HepG2 (cell line): ENCODE measurements at regions not wholly inside any gene's neighbourhood (a gene's known extent, or its start where the extent isn't known, plus 50 kb on each side); places are given as distances from the start of the nearest gene placed in this dataset.

Source experiments
- ATAC-seq: fragments of 200-7000 bp; cut with Tn5 transposase; 3 replicates; pipeline ENCODE4 v1.9.1; 2020; ENCODE audit warnings: mild to moderate bottlenecking, moderate library complexity
- BruUV-seq: library from RNA; stranded (reverse); fragments of 400-500 nt; replicated peaks from 2 replicates; lab custom pipeline; 2021; lab: Mats Ljungman, UMichigan
- CTCF ChIA-PET: fragments of 300-600 bp; formaldehyde crosslinking; extraction: SDS; loops from one replicate; lab custom pipeline; 2021; ENCODE audit warnings: low total read pairs, inconsistent platforms, low intra/inter-chr PET ratio; lab: Yijun Ruan, JAX
- POLR2A ChIA-PET: fragments of 350-600 bp; sonication (Branson Sonifier 250); formaldehyde crosslinking; loops from one replicate; lab custom pipeline; 2020; ENCODE audit warnings: antibody characterized with exemption, inconsistent platforms; lab: Yijun Ruan, JAX
- DNase-seq: peaks from one replicate; pipeline ENCODE4 v3.0.0-alpha.2; 2015; ENCODE audit warnings: low spot score
- FAIRE-seq: peaks from 3 replicates; lab custom pipeline; 2011; peaks lifted over from hg19 to GRCh38; lab: Jason Lieb, UNC
- H2AFZ ChIP-seq: one replicate; pipeline ENCODE4 v1.6.1; 2011; ENCODE audit warnings: low read length, inconsistent platforms
- H3K27ac ChIP-seq: fragments of 300-600 bp; 3 replicates; pipeline ENCODE4 v1.8.0; 2011; ENCODE audit warnings: mixed run types, mild to moderate bottlenecking, mixed read lengths, low read length, inconsistent platforms; ENCODE audit not compliant: insufficient read depth; ENCODE audit errors: extremely low read length
- H3K27me3 ChIP-seq, 2 experiments: fragments of 200-600 bp in 1 of 2; 2 replicates in 1 of 2; 3 replicates in 1 of 2; pipeline versions ENCODE4 v1.6.0 to v1.8.0; 2011; ENCODE audit warnings: low read length in 2 of 2, mild to moderate bottlenecking in 2 of 2, moderate library complexity in 2 of 2, inconsistent platforms in 1 of 2; ENCODE audit not compliant: insufficient read depth in 2 of 2, control insufficient read depth in 1 of 2
- H3K36me3 ChIP-seq, 2 experiments: fragments of 200-600 bp in 1 of 2; replicated peaks in 1 of 2; 2 replicates in 1 of 2; 3 replicates in 1 of 2; pipeline versions ENCODE4 v1.5.1 to v1.8.0; 2011; ENCODE audit warnings: low read length in 2 of 2, inconsistent platforms in 1 of 2; ENCODE audit not compliant: insufficient read depth in 2 of 2, control insufficient read depth in 1 of 2
- H3K4me1 ChIP-seq: 2 replicates; pipeline ENCODE4 v1.5.1; 2012; ENCODE audit warnings: low read length, inconsistent platforms; ENCODE audit not compliant: insufficient read depth
- H3K4me2 ChIP-seq: 2 replicates; pipeline ENCODE4 v1.6.0; 2011; ENCODE audit warnings: low read depth, low read length, inconsistent platforms
- H3K4me3 ChIP-seq, 3 experiments: fragments of 200-600 bp in 1 of 3; sonication (generic), shearing (Covaris generic) in 1 of 3; replicated peaks in 1 of 3; 2 replicates each; pipeline ENCODE4 v1.5.1; 2011 to 2016; ENCODE audit warnings: low read length in 3 of 3, inconsistent platforms in 2 of 3, low read depth in 2 of 3, mild to moderate bottlenecking in 2 of 3, control low read depth in 1 of 3, mixed read lengths in 1 of 3; ENCODE audit not compliant: insufficient read depth in 1 of 3
- H3K79me2 ChIP-seq: one replicate; pipeline ENCODE4 v1.6.1; 2011; ENCODE audit warnings: low read length, inconsistent platforms; ENCODE audit not compliant: insufficient read depth
- H3K9ac ChIP-seq: 2 replicates; pipeline ENCODE4 v1.6.0; 2011; ENCODE audit warnings: mild to moderate bottlenecking, low read depth, low read length, inconsistent platforms; ENCODE audit not compliant: insufficient read depth
- H3K9me3 ChIP-seq: 2 replicates; pipeline ENCODE4 v1.5.1; 2012; ENCODE audit warnings: mild to moderate bottlenecking, low read length
- H4K20me1 ChIP-seq: 2 replicates; pipeline ENCODE4 v1.6.0; 2011; ENCODE audit warnings: inconsistent platforms, mild to moderate bottlenecking, low read length, moderate library complexity; ENCODE audit not compliant: insufficient read depth
- HES4 ChIP-seq: sonication (generic); formaldehyde crosslinking; IDR thresholded peaks from 2 replicates; pipeline ENCODE4 v1.9.0; 2021; ENCODE audit warnings: mild to moderate bottlenecking, missing genetic modification reagents, borderline replicate concordance
- KDM3A ChIP-seq: IDR thresholded peaks from 2 replicates; pipeline ENCODE4 v1.6.1; 2018; ENCODE audit warnings: low read depth, missing compliant biosample characterization
- MED1 ChIP-seq: sonication (generic); formaldehyde crosslinking; IDR thresholded peaks from 2 replicates; pipeline ENCODE4 v1.4.0; 2020; ENCODE audit warnings: missing genetic modification reagents
- REPIN1 ChIP-seq: sonication (generic); formaldehyde crosslinking; IDR thresholded peaks from 2 replicates; pipeline ENCODE4 v1.8.0; 2022; ENCODE audit warnings: missing genetic modification reagents, low read depth, mild to moderate bottlenecking, borderline replicate concordance
- RFXANK ChIP-seq: IDR thresholded peaks from 2 replicates; pipeline ENCODE4 v1.6.1; 2016
- SOX6 ChIP-seq, 2 experiments: fragments of 450-650 bp in 1 of 2; sonication (generic) in 1 of 2; formaldehyde crosslinking in 1 of 2; IDR thresholded peaks; 2 replicates each; pipeline versions ENCODE4 v1.4.0 to v1.6.1; 2017 to 2020; ENCODE audit warnings: antibody characterized with exemption in 1 of 2, mild to moderate bottlenecking in 1 of 2, missing genetic modification reagents in 1 of 2
- ZNF496 ChIP-seq: sonication (generic); formaldehyde crosslinking; IDR thresholded peaks from 2 replicates; pipeline ENCODE4 v1.8.1; 2023; ENCODE audit warnings: mild to moderate bottlenecking, moderate library complexity, missing genetic modification reagents; ENCODE audit not compliant: insufficient replicate concordance
- WGBS: methylation state at CpG from one replicate; pipeline ENCODE4 v1.1.6; 2017; ENCODE audit warnings: low lambda C conversion rate; 5-methylcytosine and 5-hydroxymethylcytosine counted together
- in situ Hi-C: cut with HindIII; loops from 2 replicates; pipeline ENCODE4 v1.10.0; 2017; ENCODE audit warnings: low pct_unique_long_range_greater_than_20kb; ENCODE audit not compliant: extremely low pct_ligation_motif_present
- intact Hi-C: fragments of 100-400 bp; cut with micrococcal nuclease; formaldehyde crosslinking; loops from one replicate; pipeline ENCODE4 v1.10.0; 2022; ENCODE audit not compliant: unreplicated experiment
- TF ChIP-seq, protein P1 (sequence below): sonication (generic); formaldehyde crosslinking; IDR thresholded peaks from 2 replicates; pipeline ENCODE4 v1.8.1; 2022; ENCODE audit warnings: low read depth, mild to moderate bottlenecking, missing genetic modification reagents

DNA sequence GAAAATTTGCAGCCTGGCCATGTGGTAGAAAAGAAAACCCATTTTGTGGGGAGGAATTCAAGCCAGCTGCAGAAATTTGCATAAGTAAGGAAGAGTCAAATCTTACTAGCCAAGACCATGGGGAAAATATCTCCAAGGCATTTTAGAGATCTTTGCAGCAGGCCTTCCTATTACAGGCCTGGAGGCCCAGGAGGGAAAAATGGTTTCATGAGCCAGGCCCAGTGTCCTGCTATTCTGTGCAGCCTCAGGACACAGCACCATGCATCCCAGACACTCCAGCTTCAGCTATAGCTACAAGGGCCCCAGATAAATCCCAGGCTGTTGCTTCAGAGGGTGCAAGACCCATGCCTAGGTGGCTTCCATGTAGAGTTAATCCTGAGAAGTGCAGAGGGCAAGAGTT is 1590.1 kb upstream of the PRR20A start:
- H3K4me3 ChIP-seq: no peak overlapping the region
- FAIRE-seq (no peak), DNase-seq (no peak), ATAC-seq (no peak)
- no peak overlapping the region for H2AFZ ChIP-seq
- no TSS peak for BruUV-seq
- no peak overlapping the region for H3K9ac ChIP-seq
- no peak overlapping the region for H3K27ac ChIP-seq
- CTCF ChIA-PET: no interaction called here
- H3K79me2 ChIP-seq: no peaks in the 10 kb centered on the region
- intact Hi-C loops: no loop called here
- H3K27me3 ChIP-seq: no peaks in the 10 kb centered on the region
- H4K20me1 ChIP-seq: no peaks in the 10 kb centered on the region
- in situ Hi-C loops: no loop called here
- POLR2A ChIA-PET: no interaction called here
- TF ChIP-seq SOX6 (IDR thresholded peaks at IDR 0.05) (no peak), SOX6 (CRISPR knock-in tag; IDR thresholded peaks at IDR 0.05) (no peak), HES4 (CRISPR knock-in tag) (no peak), KDM3A (no peak)
- TF ChIP-seq, all 625 proteins: peak for 0
- Histone ChIP-seq H3K4me2 (no peak overlapping the region), H3K9me3 (peaks cover 74% of the 10 kb centered on the region), H3K4me1 (no peaks in the 10 kb centered on the region), H3K36me3 (no peaks in the 10 kb centered on the region)

DNA sequence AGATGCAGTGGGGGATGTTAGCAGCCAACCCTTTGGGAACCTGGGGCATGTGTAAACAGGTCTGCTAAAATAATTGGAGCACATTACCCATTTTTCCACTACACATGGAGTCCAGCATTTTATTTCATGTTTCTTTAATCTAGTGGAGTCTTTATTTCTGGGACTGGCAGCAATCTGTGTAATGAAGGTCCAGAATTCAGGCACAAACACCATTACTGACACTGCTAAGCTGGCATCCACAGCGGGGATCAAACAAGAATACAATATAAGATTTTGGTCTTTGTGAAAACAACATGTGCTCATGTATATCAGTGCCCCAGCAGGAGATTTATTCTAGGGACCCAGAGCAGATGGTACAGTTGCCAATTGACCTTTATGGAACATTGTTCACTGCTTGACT is 1587.0 kb upstream of the PRR20A start:
- ChIA-PET CTCF (no interaction called here), POLR2A (no interaction called here)
- no peak overlapping the region for H2AFZ ChIP-seq
- H3K79me2 ChIP-seq: no peaks in the 10 kb centered on the region
- no peak overlapping the region for H3K4me2 ChIP-seq
- H3K9ac ChIP-seq: no peak overlapping the region
- BruUV-seq: no TSS peak
- no peaks in the 10 kb centered on the region for H4K20me1 ChIP-seq
- intact Hi-C loops: no loop called here
- peaks cover 61% of the 10 kb centered on the region for H3K9me3 ChIP-seq
- H3K4me1 ChIP-seq: no peaks in the 10 kb centered on the region
- no peaks in the 10 kb centered on the region for H3K27me3 ChIP-seq
- in situ Hi-C loops: no loop called here
- no peak for DNase-seq
- FAIRE-seq: no peak
- 0% methylated on average over 1 of the region's 1 CpG for WGBS
- H3K27ac ChIP-seq: no peak overlapping the region
- no peak for ATAC-seq
- H3K4me3 ChIP-seq: no peak overlapping the region
- H3K36me3 ChIP-seq: no peaks in the 10 kb centered on the region
- TF ChIP-seq ZNF496 (CRISPR knock-in tag): no peak
- TF ChIP-seq, protein P1, sequence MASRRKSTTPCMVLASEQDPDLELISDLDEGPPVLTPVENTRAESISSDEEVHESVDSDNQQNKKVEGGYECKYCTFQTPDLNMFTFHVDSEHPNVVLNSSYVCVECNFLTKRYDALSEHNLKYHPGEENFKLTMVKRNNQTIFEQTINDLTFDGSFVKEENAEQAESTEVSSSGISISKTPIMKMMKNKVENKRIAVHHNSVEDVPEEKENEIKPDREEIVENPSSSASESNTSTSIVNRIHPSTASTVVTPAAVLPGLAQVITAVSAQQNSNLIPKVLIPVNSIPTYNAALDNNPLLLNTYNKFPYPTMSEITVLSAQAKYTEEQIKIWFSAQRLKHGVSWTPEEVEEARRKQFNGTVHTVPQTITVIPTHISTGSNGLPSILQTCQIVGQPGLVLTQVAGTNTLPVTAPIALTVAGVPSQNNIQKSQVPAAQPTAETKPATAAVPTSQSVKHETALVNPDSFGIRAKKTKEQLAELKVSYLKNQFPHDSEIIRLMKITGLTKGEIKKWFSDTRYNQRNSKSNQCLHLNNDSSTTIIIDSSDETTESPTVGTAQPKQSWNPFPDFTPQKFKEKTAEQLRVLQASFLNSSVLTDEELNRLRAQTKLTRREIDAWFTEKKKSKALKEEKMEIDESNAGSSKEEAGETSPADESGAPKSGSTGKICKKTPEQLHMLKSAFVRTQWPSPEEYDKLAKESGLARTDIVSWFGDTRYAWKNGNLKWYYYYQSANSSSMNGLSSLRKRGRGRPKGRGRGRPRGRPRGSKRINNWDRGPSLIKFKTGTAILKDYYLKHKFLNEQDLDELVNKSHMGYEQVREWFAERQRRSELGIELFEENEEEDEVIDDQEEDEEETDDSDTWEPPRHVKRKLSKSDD (CRISPR knock-in tag): no peak
- no peak for TF ChIP-seq RFXANK (CRISPR knock-in tag)
- no peak for TF ChIP-seq MED1 (CRISPR knock-in tag)
- TF ChIP-seq REPIN1: no peak
